ENCODE measurements at regions not wholly inside any gene's neighbourhood (a gene's known extent, or its start where the extent isn't known, plus 50 kb on each side); places are given as distances from the start of the nearest gene placed in this dataset.

DNA sequence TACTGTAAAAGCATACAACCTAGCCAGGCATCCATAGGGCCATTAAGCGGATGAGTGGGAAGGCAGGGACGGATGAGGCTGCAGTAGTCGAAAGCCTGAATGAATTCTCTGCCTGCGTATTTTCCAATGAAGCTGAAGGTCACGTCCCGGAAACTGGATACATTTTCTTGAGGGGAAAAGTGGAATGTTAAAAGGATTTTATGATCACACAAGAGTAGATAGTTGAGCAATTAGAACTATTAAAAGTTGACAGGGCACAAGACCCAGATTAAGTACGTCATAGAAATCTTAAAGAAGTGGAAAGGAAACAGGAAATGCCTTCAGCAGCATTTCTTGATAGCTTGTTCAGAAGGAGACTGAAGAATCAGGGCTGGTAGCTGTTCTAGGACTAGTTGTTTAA lies 98.3 kb upstream of the CXXC4 start:
- H3K27me3 ChIP-seq (replicated peaks; ENCODE audit: control insufficient read depth, insufficient read depth, low read length) = no peaks in the 10 kb centered on the region
- Mint-ChIP-seq H3K4me1 (ENCODE audit: low read depth, unreplicated experiment) (no peaks in the 10 kb centered on the region), H3K27ac (ENCODE audit: unreplicated experiment) (no peak overlapping the region), H3K27me3 (ENCODE audit: insufficient read depth, unreplicated experiment) (peaks cover 5% of the 10 kb centered on the region), H3K9me3 (ENCODE audit: unreplicated experiment) (no peaks in the 10 kb centered on the region), H3K36me3 (ENCODE audit: insufficient read depth, unreplicated experiment) (no peaks in the 10 kb centered on the region), H3K4me3 (ENCODE audit: unreplicated experiment) (no peak overlapping the region)
- DNase-seq = no peak
- POLR2A ChIA-PET = no interaction called here
- no peaks in the 10 kb centered on the region for H3K9me3 ChIP-seq
- no peaks in the 10 kb centered on the region for H3K36me3 ChIP-seq (ENCODE audit: control insufficient read depth, insufficient read depth, low read length)
- no peaks in the 10 kb centered on the region for H3K4me1 ChIP-seq
- intact Hi-C loops (cut with micrococcal nuclease; ENCODE audit: unreplicated experiment) = no loop called here
- BruUV-seq (replicated peaks) = no TSS peak
- CTCF ChIA-PET = no interaction called here
- H3K4me3 ChIP-seq (ENCODE audit: low read depth, low read length) = no peak overlapping the region
- no peak for TF ChIP-seq CTCF (IDR thresholded peaks at IDR 0.05; ENCODE audit: insufficient read depth in 1 of 2, low read depth in 1 of 2, low read length in 1 of 2, severe bottlenecking in 1 of 2, unreplicated experiment in 1 of 2)

DNA sequence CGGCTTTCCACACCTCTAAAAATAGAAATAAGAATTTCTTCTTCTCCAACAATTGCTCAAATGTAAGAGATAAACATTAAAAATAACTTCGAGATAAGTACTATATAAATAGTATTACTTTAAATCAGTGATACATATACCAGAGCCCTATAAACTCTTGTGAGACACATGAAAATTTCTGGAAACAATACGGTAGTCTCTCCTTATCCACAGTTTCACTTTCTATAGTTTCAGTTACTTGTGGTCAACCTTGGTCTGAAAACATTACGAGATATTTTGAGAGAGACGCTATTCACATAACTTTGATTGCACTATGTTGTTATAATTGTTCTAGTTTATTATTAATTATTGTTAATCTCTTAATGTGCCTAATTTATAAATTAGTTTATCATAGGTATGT lies 101.5 kb upstream of the CXXC4 start:
- Mint-ChIP-seq H3K4me3 (ENCODE audit: unreplicated experiment) (no peak overlapping the region), H3K4me1 (ENCODE audit: low read depth, unreplicated experiment) (no peaks in the 10 kb centered on the region), H3K27ac (ENCODE audit: unreplicated experiment) (no peak overlapping the region), H3K36me3 (ENCODE audit: insufficient read depth, unreplicated experiment) (no peaks in the 10 kb centered on the region), H3K27me3 (ENCODE audit: insufficient read depth, unreplicated experiment) (peaks cover 5% of the 10 kb centered on the region), H3K9me3 (ENCODE audit: unreplicated experiment) (no peaks in the 10 kb centered on the region)
- Histone ChIP-seq H3K4me1 (no peaks in the 10 kb centered on the region), H3K27me3 (replicated peaks; ENCODE audit: control insufficient read depth, insufficient read depth, low read length) (no peaks in the 10 kb centered on the region), H3K4me3 (ENCODE audit: low read depth, low read length) (no peak overlapping the region), H3K36me3 (ENCODE audit: control insufficient read depth, insufficient read depth, low read length) (no peaks in the 10 kb centered on the region), H3K9me3 (no peaks in the 10 kb centered on the region)
- no peak for DNase-seq
- no peak for TF ChIP-seq CTCF (IDR thresholded peaks at IDR 0.05; ENCODE audit: insufficient read depth in 1 of 2, low read depth in 1 of 2, low read length in 1 of 2, severe bottlenecking in 1 of 2, unreplicated experiment in 1 of 2)
- intact Hi-C loops (cut with micrococcal nuclease; ENCODE audit: unreplicated experiment) = no loop called here
- BruUV-seq (replicated peaks) = no TSS peak
- CTCF ChIA-PET = no interaction called here
- POLR2A ChIA-PET = no interaction called here

DNA sequence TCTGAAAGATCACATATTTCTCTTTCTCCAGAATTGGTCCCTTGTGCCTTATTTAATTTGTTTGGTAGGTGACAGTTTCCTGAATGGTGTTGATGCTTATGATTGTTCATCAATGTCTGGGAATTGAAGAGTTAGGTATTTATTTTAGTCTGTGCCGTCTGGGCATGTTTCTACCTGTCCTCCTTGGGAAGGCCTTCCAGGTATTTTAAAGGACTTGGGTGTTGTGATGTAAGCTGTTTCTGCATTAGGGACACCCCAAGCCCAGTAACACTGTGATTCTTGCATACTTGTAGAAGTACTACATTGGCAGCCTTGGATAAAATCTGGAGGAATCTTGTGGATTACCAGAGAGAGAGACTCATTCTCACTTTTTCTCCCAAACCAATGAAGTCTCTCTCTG lies 120.8 kb upstream of the CXXC4 start:
- Histone ChIP-seq H3K36me3 (ENCODE audit: control insufficient read depth, insufficient read depth, low read length) (no peaks in the 10 kb centered on the region), H3K4me1 (no peaks in the 10 kb centered on the region), H3K9me3 (no peaks in the 10 kb centered on the region), H3K27me3 (replicated peaks; ENCODE audit: control insufficient read depth, insufficient read depth, low read length) (no peaks in the 10 kb centered on the region), H3K4me3 (ENCODE audit: low read depth, low read length) (no peak overlapping the region)
- intact Hi-C loops (cut with micrococcal nuclease; ENCODE audit: unreplicated experiment) = no loop called here
- Mint-ChIP-seq H3K4me1 (ENCODE audit: low read depth, unreplicated experiment) (no peaks in the 10 kb centered on the region), H3K36me3 (ENCODE audit: insufficient read depth, unreplicated experiment) (no peaks in the 10 kb centered on the region), H3K9me3 (ENCODE audit: unreplicated experiment) (peaks cover 11% of the 10 kb centered on the region), H3K27me3 (ENCODE audit: insufficient read depth, unreplicated experiment) (no peaks in the 10 kb centered on the region), H3K4me3 (ENCODE audit: unreplicated experiment) (no peak overlapping the region), H3K27ac (ENCODE audit: unreplicated experiment) (no peak overlapping the region)
- BruUV-seq (replicated peaks) = no TSS peak
- CTCF ChIA-PET = no interaction called here
- DNase-seq = no peak
- no peak for TF ChIP-seq CTCF (IDR thresholded peaks at IDR 0.05; ENCODE audit: insufficient read depth in 1 of 2, low read depth in 1 of 2, low read length in 1 of 2, severe bottlenecking in 1 of 2, unreplicated experiment in 1 of 2)
- POLR2A ChIA-PET = no interaction called here

Data from Caco-2 (cell line).